ENCODE measurements at regions not wholly inside any gene's neighbourhood (a gene's known extent, or its start where the extent isn't known, plus 50 kb on each side); places are given as distances from the start of the nearest gene placed in this dataset.

DNA sequence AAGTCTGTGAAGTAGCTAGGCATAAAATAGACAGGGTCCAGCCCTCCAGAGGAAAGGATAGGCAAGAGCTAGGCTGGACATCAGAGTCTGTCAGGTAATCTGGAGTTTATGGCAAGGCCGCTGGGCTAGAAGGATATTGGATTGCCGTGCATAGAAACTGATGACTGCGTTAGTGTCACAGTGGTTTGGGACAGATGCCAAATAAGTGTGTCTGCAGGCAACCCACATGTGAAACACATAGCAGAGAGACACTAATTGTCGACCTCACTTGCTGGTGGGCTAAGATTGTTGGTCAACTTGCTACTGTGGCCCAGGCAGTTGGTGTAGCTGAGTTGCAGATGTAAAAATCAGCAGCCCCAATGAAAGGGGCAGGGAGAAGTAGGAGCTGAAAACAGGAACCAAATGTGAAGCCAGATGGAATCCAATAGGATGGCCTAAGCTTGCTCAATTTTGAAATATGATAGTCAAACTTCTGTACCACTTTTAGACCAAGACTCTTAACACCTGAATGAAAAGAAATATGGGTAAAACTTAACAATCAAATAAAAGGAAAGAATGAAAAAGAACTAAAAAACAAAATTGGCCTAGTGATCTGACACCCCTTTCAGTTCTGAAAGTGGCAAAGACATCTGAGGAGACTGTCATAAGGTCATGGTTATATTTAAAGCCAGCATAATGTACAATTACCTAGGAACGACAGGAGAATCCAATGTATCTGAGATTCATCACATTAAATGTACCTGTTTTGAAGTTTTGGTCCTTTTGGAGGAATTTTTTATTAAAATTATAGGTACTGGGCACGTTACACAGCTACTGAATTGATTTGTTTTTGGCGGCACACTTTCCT is 243.3 kb upstream of the ACTBL2 start:
- TF ChIP-seq, protein P1, sequence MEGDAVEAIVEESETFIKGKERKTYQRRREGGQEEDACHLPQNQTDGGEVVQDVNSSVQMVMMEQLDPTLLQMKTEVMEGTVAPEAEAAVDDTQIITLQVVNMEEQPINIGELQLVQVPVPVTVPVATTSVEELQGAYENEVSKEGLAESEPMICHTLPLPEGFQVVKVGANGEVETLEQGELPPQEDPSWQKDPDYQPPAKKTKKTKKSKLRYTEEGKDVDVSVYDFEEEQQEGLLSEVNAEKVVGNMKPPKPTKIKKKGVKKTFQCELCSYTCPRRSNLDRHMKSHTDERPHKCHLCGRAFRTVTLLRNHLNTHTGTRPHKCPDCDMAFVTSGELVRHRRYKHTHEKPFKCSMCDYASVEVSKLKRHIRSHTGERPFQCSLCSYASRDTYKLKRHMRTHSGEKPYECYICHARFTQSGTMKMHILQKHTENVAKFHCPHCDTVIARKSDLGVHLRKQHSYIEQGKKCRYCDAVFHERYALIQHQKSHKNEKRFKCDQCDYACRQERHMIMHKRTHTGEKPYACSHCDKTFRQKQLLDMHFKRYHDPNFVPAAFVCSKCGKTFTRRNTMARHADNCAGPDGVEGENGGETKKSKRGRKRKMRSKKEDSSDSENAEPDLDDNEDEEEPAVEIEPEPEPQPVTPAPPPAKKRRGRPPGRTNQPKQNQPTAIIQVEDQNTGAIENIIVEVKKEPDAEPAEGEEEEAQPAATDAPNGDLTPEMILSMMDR (IDR thresholded peaks at IDR 0.05) = no peak
- TF ChIP-seq ZFX (IDR thresholded peaks at IDR 0.05; ENCODE audit: borderline replicate concordance) = no peak

Measured in 22Rv1 (cell line).